ENCODE measurements at regions not wholly inside any gene's neighbourhood (a gene's known extent, or its start where the extent isn't known, plus 50 kb on each side); places are given as distances from the start of the nearest gene placed in this dataset.
"Not testable (repeated sequence)": the region's sequence is repeated elsewhere in the genome, so short reads cannot be mapped to it uniquely, and the experiment has no call there.

GRCh38 chr12:90695415-90695814, 259.6 kb downstream of the CCER1 start:
- no peak for DNase-seq (ENCODE audit: low read depth)

- DNase-seq (ENCODE audit: low read depth), result no peak
These were observed 264.9 kb downstream of the CCER1 start for GRCh38 chr12:90690120-90690519.

- not testable (repeated sequence) for DNase-seq (ENCODE audit: low read depth)
These were observed 267.3 kb downstream of the CCER1 start for GRCh38 chr12:90687682-90688081.

GRCh38 chr12:90683871-90684270, 271.1 kb downstream of the CCER1 start:
- DNase-seq (ENCODE audit: low read depth), result no peak

- no peak for DNase-seq (ENCODE audit: low read depth)
These were observed 272.6 kb downstream of the CCER1 start for GRCh38 chr12:90682398-90682797.

- DNase-seq (ENCODE audit: low read depth), result no peak
These were observed 275.3 kb downstream of the CCER1 start for GRCh38 chr12:90679674-90680073.

- DNase-seq (ENCODE audit: low read depth), result no peak
These were observed 277.4 kb downstream of the CCER1 start for GRCh38 chr12:90677552-90677951.

- DNase-seq (ENCODE audit: low read depth), result no peak
These were observed 277.9 kb downstream of the CCER1 start for GRCh38 chr12:90677055-90677454.

- DNase-seq (ENCODE audit: low read depth), result no peak
These were observed 279.9 kb downstream of the CCER1 start for GRCh38 chr12:90675106-90675505.

- no peak for DNase-seq (ENCODE audit: low read depth)
These were observed 282.9 kb downstream of the CCER1 start for GRCh38 chr12:90672081-90672480.

GRCh38 chr12:90663949-90664348, 291.0 kb downstream of the CCER1 start:
- not testable (repeated sequence) for DNase-seq (ENCODE audit: low read depth)

GRCh38 chr12:90659060-90659459, 295.9 kb downstream of the CCER1 start:
- DNase-seq (ENCODE audit: low read depth), result no peak

GRCh38 chr12:90653040-90653439, 301.9 kb downstream of the CCER1 start:
- peak; percentile 7 for DNase-seq (ENCODE audit: low read depth)

- DNase-seq (ENCODE audit: low read depth), result no peak
These were observed 302.7 kb downstream of the CCER1 start for GRCh38 chr12:90652280-90652679.

- DNase-seq (ENCODE audit: low read depth), result no peak
These were observed 309.8 kb downstream of the CCER1 start for GRCh38 chr12:90645181-90645580.

GRCh38 chr12:90631591-90632212, 323.3 kb downstream of the CCER1 start:
- no peak for DNase-seq (ENCODE audit: low read depth)

GRCh38 chr12:90630006-90630405, 325.0 kb downstream of the CCER1 start:
- DNase-seq (ENCODE audit: low read depth), result no peak

- no peak for DNase-seq (ENCODE audit: low read depth)
These were observed 326.8 kb downstream of the CCER1 start for GRCh38 chr12:90628213-90628612.

GRCh38 chr12:90627180-90627896, 327.6 kb downstream of the CCER1 start:
- no peak for DNase-seq (ENCODE audit: low read depth)

GRCh38 chr12:90622431-90622830, 332.5 kb downstream of the CCER1 start:
- no peak for DNase-seq (ENCODE audit: low read depth)

GRCh38 chr12:90621927-90622326, 333.0 kb downstream of the CCER1 start:
- DNase-seq (ENCODE audit: low read depth), result no peak

GRCh38 chr12:90619943-90620342, 335.0 kb downstream of the CCER1 start:
- no peak for DNase-seq (ENCODE audit: low read depth)

- DNase-seq (ENCODE audit: low read depth), result no peak
These were observed 336.4 kb downstream of the CCER1 start for GRCh38 chr12:90618586-90618985.

- DNase-seq (ENCODE audit: low read depth), result no peak
These were observed 343.1 kb downstream of the CCER1 start for GRCh38 chr12:90611891-90612290.
